Activated gamma-delta T cell treated with anti-CD3 and anti-CD28 coated beads, Interleukin-2, amount 50 U/mL, for 16 hours (primary cell): ENCODE measurements at regions not wholly inside any gene's neighbourhood (a gene's known extent, or its start where the extent isn't known, plus 50 kb on each side); places are given as distances from the start of the nearest gene placed in this dataset.

Experiments used
- DNase-seq: peaks from one replicate; pipeline ENCODE4 v3.0.0-alpha.2; 2020; ENCODE audit warnings: low read depth

GRCh38 chr15:69795601-69796000 lies 302.1 kb downstream of the TLE3 start:
- DNase-seq: no peak

- DNase-seq: no peak
Measured at GRCh38 chr15:69797051-69797595, 300.6 kb downstream of the TLE3 start.

- no peak for DNase-seq
Measured at GRCh38 chr15:69797615-69798014, 300.1 kb downstream of the TLE3 start.

GRCh38 chr15:69798481-69799250 lies 299.1 kb downstream of the TLE3 start:
- no peak for DNase-seq

GRCh38 chr15:69801144-69801543 lies 296.6 kb downstream of the TLE3 start:
- DNase-seq: no peak

- no peak for DNase-seq
Measured at GRCh38 chr15:69802432-69802831, 295.3 kb downstream of the TLE3 start.

- no peak for DNase-seq
Measured at GRCh38 chr15:69804786-69805185, 292.9 kb downstream of the TLE3 start.

GRCh38 chr15:69805248-69805953 lies 292.3 kb downstream of the TLE3 start:
- no peak for DNase-seq

GRCh38 chr15:69806287-69806915 lies 291.3 kb downstream of the TLE3 start:
- no peak for DNase-seq

- DNase-seq: no peak
Measured at GRCh38 chr15:69807721-69808120, 290.0 kb downstream of the TLE3 start.

- DNase-seq: no peak
Measured at GRCh38 chr15:69808756-69809155, 289.0 kb downstream of the TLE3 start.

- no peak for DNase-seq
Measured at GRCh38 chr15:69809421-69809820, 288.3 kb downstream of the TLE3 start.

GRCh38 chr15:69810431-69811354 lies 287.0 kb downstream of the TLE3 start:
- no peak for DNase-seq

GRCh38 chr15:69812861-69813261 lies 284.9 kb downstream of the TLE3 start:
- DNase-seq: no peak

- no peak for DNase-seq
Measured at GRCh38 chr15:69813881-69814280, 283.8 kb downstream of the TLE3 start.

- DNase-seq: no peak
Measured at GRCh38 chr15:69814932-69815331, 282.8 kb downstream of the TLE3 start.

GRCh38 chr15:69815793-69816192 lies 281.9 kb downstream of the TLE3 start:
- DNase-seq: no peak

- DNase-seq: no peak
Measured at GRCh38 chr15:69816522-69816921, 281.2 kb downstream of the TLE3 start.

GRCh38 chr15:69818529-69818928 lies 279.2 kb downstream of the TLE3 start:
- DNase-seq: no peak

GRCh38 chr15:69819371-69819770 lies 278.3 kb downstream of the TLE3 start:
- DNase-seq: no peak

- DNase-seq: no peak
Measured at GRCh38 chr15:69820819-69821218, 276.9 kb downstream of the TLE3 start.
